ENCODE measurements at regions not wholly inside any gene's neighbourhood (a gene's known extent, or its start where the extent isn't known, plus 50 kb on each side); places are given as distances from the start of the nearest gene placed in this dataset.
"Not testable (repeated sequence)": the region's sequence is repeated elsewhere in the genome, so short reads cannot be mapped to it uniquely, and the experiment has no call there.

DNA sequence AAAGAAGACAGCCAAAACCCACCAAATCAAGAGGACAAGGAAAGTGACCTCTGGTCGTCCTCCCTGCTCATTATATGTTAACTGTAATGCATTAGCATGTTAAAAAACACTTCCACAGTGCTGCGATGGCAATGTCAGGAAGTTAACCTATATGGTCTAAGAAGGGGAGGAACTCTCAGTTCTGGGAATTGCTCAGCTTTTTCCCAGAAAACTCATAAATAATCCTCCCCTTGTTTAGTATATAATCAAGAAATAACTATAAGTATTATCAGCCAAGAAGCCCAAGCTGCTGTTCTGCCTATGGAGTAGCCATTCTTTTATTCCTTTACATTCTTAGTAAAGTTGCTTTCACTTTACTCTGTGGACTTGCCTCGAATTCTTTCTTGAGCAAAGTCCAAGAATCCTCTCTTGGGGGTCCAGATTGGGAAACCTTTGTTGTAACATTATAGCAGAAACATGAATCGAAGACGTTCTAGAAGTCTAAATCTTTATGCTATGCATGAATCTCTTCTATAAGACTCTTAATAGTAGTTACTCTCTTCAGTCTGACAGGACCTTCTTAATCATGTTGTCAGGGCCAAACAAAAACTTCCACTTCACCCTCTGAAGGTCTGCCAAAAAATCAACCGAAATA is 110.0 kb upstream of the VANGL1 start:
- no peak for DNase-seq

- no peak for DNase-seq
These were observed 111.4 kb upstream of the VANGL1 start for GRCh38 chr1:115530407-115530806.

DNA sequence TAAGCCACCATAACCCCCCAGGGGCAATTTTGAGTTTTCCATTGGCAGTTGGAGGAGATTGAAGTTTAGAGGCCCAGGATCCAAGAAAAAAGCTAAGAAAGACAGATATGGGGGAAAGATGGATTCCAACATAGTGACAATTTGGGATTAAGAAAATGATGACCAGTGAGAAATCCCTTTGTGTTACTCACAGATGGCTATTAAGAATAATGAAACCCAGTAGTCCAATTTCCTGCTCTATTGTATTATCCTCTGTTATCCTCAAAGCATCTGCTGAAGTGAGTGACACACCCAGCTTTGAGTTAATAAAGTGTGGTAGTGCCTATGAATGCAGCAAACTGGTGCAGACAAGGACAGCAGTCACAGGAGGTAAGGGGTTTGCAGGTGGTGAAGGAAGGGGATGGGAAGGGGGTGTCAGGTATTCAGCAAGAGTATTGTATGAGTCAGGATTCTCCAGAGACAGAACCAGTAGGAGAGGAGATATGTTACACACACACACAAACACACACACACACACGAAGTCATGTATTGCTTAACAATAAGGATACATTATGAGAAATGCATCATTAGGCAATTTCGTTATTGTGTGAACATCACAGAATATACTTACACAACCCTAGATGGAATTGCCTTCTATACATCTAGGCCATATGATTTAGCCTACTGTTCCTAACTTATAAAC is 112.4 kb upstream of the VANGL1 start:
- DNase-seq = no peak

DNA sequence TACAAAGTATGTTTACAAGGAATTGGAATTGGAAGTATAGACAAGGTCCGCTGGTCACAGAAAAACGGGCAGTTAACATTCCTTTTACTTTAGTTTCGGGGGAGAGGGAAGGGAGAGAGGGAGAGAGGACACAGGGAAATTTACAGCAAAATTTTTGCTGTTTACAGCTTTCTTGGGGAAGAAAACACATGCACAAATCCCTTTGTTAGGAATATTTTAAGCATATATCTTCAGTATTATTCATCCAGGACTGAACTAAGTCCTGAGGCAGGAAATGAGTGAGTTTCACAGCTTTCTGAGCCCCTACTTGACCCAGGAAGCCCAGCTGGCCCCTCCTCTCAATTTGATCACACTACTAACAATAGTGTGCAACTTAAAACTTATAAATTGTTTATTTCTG is 113.4 kb upstream of the VANGL1 start:
- DNase-seq = not testable (repeated sequence)

DNA sequence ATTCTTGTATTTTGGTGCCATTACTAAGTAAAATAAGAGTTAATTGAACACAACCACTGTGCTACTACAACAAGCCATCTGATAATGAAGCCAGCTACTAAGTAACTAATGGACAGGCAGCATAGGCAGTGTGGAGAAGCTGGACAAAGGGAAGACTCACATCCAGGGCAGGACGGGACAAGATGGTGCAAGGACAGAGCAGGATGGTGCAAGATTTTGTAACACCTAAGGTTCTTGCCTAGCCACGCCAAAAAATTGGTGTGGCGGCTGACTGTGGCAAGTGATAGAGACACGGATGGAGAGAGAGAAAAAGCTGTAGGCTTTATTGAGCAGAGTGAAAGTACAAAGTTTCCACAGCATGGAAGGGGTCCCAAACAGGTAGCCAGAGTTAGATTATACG is 114.0 kb upstream of the VANGL1 start:
- DNase-seq = no peak

GRCh38 chr1:115526900-115527299 is 114.9 kb upstream of the VANGL1 start:
- no peak for DNase-seq

GRCh38 chr1:115524236-115524635 is 117.5 kb upstream of the VANGL1 start:
- no peak for DNase-seq

GRCh38 chr1:115522386-115522785 is 119.4 kb upstream of the VANGL1 start:
- no peak for DNase-seq

- DNase-seq = no peak
These were observed 126.5 kb upstream of the VANGL1 start for GRCh38 chr1:115515270-115515669.

GRCh38 chr1:115510226-115510625 is 131.5 kb upstream of the VANGL1 start:
- not testable (repeated sequence) for DNase-seq

DNA sequence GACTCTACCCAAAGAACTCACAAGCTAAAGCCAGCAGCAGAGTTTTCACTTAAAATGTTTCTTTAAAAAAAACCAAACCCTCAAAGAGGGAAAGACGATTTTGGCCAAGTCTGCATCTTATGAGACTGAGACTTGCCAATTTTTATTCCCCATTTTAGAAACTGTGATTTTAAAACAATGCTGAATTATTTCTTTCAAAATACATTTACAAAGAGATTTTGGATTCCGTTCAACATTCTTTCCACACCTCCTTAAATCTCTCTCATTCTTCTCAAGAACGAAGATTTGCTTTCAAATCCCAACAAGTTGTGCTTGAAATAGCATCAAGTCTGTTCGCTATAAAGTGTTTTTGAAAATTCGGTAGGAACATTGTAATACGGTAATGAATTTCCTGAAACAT is 133.9 kb upstream of the VANGL1 start:
- DNase-seq = no peak

- peak; percentile 53 for DNase-seq
These were observed 134.7 kb upstream of the VANGL1 start for GRCh38 chr1:115506924-115507589.

DNA sequence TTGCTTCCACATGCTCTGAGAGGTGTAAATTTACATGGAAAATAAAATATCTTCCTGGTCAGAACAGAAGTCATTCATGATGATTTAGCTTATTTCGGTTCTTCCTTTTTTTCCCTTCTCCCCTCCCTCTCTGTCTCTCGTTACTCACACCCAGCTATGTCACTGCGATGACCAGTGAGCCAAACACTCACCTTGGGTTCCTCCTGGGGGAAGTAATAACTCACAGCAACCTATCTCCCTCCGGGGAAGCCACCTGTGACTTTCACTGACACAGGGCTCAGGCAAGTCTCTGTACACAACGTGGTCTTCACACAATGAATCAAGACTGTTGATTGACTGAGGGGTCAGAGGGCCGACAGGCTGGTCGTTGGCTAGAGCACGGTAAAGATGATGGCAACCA is 135.3 kb upstream of the VANGL1 start:
- DNase-seq = no peak

- peak; percentile 7 for DNase-seq
These were observed 136.6 kb upstream of the VANGL1 start for GRCh38 chr1:115505148-115505571.

DNA sequence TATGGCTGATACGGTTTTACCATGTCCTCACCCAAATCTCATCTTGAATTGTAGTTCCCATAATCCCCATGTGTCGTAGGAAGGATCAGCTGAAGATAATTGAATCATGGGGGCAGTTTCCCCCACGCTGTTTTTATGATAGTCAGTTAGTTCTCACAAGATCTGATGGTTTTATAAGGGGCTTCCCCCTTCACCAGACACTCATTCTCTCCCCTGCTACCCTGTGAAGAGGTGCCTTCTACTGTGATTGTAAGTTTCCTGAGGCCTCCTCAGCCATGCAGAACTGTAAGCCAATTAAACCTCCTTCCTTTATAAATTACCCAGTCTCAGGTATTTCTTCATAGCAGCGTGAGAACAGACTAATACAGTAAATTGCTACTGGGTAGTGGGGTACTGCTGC is 139.6 kb upstream of the VANGL1 start:
- not testable (repeated sequence) for DNase-seq

DNA sequence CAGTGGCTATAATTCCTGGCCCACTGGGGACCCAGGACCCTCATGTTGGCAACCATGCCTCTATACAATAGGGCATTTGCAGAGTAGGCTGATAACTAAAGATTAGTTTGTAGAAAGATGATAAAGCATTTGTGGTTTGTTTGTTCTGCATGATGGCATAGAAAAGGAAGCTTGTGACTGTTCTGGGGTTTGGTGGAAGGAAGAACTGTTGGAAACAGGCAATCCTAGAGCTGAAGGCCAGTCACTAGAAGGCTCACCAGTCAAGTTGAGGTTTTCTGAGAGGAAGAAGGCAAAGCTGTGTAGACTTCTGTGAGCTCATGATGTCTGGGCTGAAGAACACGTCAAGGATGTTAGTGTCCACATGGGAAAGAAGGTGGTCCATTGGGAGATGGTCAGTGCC is 140.3 kb upstream of the VANGL1 start:
- peak; percentile 83 for DNase-seq

DNA sequence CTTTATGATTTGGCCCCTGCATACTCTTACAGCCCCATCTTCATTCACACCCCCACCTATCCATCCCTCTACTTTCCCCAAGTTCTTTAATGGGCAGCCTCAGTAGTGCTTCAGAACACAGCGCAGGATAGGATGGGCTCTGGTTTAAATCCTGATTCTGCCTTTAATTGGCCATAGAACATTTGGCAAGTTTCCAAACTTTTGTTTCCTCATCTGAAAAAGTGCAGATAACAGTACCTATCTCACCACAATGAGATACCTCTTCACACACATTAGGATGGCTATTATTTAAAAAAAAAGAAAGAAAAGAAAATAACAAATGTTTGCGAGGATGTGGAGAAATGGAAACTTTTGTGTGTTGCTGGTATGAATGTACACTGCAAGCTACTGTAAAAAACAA is 142.5 kb upstream of the VANGL1 start:
- peak; percentile 34 for DNase-seq

GRCh38 chr1:115496904-115497527 is 144.8 kb upstream of the VANGL1 start:
- no peak for DNase-seq

GRCh38 chr1:115495625-115496024 is 146.1 kb upstream of the VANGL1 start:
- DNase-seq = no peak

- DNase-seq = no peak
These were observed 146.7 kb upstream of the VANGL1 start for GRCh38 chr1:115495111-115495510.

DNA sequence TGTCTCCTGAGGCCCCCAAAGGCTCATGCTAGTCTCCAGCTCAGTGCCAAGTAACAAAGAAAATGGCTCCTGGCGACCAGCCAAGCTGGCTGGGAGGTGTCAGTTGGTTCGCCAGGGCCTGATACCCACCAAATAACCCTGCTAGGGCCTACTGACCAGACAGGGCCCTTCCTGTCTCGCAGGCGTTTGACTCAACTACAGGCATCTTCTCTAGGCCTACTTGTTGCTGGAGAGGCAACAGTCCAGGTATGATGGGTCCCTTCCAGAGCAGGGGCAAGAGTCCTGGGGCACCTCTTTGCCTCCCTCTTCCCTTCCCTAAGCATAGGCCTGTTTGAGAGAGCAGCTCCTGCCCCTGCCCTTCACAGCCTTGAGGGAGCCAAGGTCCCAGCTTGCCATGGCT is 147.9 kb upstream of the VANGL1 start:
- DNase-seq = no peak

GRCh38 chr1:115492880-115493279 is 148.9 kb upstream of the VANGL1 start:
- DNase-seq = no peak

DNA sequence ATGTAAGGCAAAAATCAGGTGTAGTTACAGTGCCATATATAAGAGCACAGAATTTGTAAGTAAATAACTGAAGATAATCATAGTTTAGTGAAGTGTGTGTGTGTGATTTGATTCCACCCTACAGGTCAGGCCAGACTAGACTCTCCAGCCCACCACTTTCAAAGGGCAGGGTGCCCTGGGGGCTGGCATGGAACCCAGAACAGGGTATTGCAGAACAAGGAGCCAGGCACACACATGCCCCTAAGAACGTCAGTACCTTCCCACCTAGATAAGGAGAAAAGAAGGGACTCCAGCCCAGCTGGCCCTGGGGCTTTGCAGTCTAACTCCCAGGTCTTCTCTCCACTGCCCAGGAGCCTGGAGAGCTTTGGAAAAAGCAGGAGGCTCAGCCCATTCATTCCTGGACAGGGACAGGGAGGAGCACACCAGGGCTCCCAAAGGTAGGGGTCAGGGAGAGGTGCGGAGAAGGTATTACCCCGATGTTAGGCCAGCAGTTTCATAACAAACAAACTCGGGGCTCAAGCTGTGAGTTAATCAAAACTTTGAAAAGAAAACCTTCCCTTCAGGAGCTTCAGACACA is 149.7 kb upstream of the VANGL1 start:
- no peak for DNase-seq
